ENCODE measurements at regions not wholly inside any gene's neighbourhood (a gene's known extent, or its start where the extent isn't known, plus 50 kb on each side); places are given as distances from the start of the nearest gene placed in this dataset.

GRCh38 chr2:62334440-62335058, 138.6 kb downstream of the B3GNT2 start:
- no peak for TF ChIP-seq BHLHE40 (IDR thresholded peaks at IDR 0.05; ENCODE audit: borderline replicate concordance)
- no peak for TF ChIP-seq SUZ12 (IDR thresholded peaks at IDR 0.05)
- TF ChIP-seq SP1 (IDR thresholded peaks at IDR 0.05) = no peak
- no peak for TF ChIP-seq TARDBP (IDR thresholded peaks at IDR 0.05)
- TF ChIP-seq ELF4 (IDR thresholded peaks at IDR 0.05) = no peak
- TF ChIP-seq HDGF (IDR thresholded peaks at IDR 0.05; ENCODE audit: borderline replicate concordance) = no peak
- DNase-seq (ENCODE audit: extremely low spot score) = no peak
- CTCF ChIA-PET = interaction anchor here (0.5 kb wide), 1 partner anchor 1752 kb away, joined by 5 read pairs; no protein-coding TSS in a partner anchor
- POLR2A ChIA-PET = no interaction called here

GRCh38 chr2:62334009-62334408, 138.1 kb downstream of the B3GNT2 start:
- POLR2A ChIA-PET = no interaction called here
- TF ChIP-seq NFRKB (IDR thresholded peaks at IDR 0.05) (no peak), TARDBP (IDR thresholded peaks at IDR 0.05) (no peak), SUZ12 (IDR thresholded peaks at IDR 0.05) (no peak), FOXK2 (IDR thresholded peaks at IDR 0.05) (no peak), CTBP1 (IDR thresholded peaks at IDR 0.05; ENCODE audit: borderline replicate concordance) (no peak), HDGF (IDR thresholded peaks at IDR 0.05; ENCODE audit: borderline replicate concordance) (no peak), ELF4 (IDR thresholded peaks at IDR 0.05) (no peak), ARNT (IDR thresholded peaks at IDR 0.05) (no peak), L3MBTL2 (conservative IDR thresholded peaks at IDR 0.05) (no peak), FOXM1 (IDR thresholded peaks at IDR 0.05; ENCODE audit: borderline replicate concordance) (no peak), PKNOX1 (IDR thresholded peaks at IDR 0.05) (no peak), FOXA1 (IDR thresholded peaks at IDR 0.05) (no peak), ZNF384 (IDR thresholded peaks at IDR 0.05) (no peak), SP1 (IDR thresholded peaks at IDR 0.05) (no peak), LEF1 (IDR thresholded peaks at IDR 0.05; ENCODE audit: borderline replicate concordance) (no peak), BHLHE40 (IDR thresholded peaks at IDR 0.05; ENCODE audit: borderline replicate concordance) (no peak)
- DNase-seq (ENCODE audit: extremely low spot score) = no peak
- CTCF ChIA-PET = no interaction called here

- no peak for DNase-seq (ENCODE audit: extremely low spot score)
- ChIA-PET POLR2A (no interaction called here), CTCF (no interaction called here)
- TF ChIP-seq NFRKB (IDR thresholded peaks at IDR 0.05) = no peak
- TF ChIP-seq SP1 (IDR thresholded peaks at IDR 0.05) = no peak
These were observed 135.0 kb downstream of the B3GNT2 start for GRCh38 chr2:62330959-62331358.

- TF ChIP-seq ZNF384 (IDR thresholded peaks at IDR 0.05) (no peak), NFRKB (IDR thresholded peaks at IDR 0.05) (no peak), LEF1 (IDR thresholded peaks at IDR 0.05; ENCODE audit: borderline replicate concordance) (no peak), SP1 (IDR thresholded peaks at IDR 0.05) (no peak), BHLHE40 (IDR thresholded peaks at IDR 0.05; ENCODE audit: borderline replicate concordance) (no peak), CTBP1 (IDR thresholded peaks at IDR 0.05; ENCODE audit: borderline replicate concordance) (no peak), FOXA1 (IDR thresholded peaks at IDR 0.05) (no peak)
- ChIA-PET CTCF (no interaction called here), POLR2A (no interaction called here)
- no peak for DNase-seq (ENCODE audit: extremely low spot score)
These were observed 133.9 kb downstream of the B3GNT2 start for GRCh38 chr2:62329797-62330196.

GRCh38 chr2:62326735-62327134, 130.8 kb downstream of the B3GNT2 start:
- POLR2A ChIA-PET = no interaction called here
- CTCF ChIA-PET = interaction anchor here (0.5 kb wide), 1 partner anchor 331 kb away, joined by 4 read pairs; no protein-coding TSS in a partner anchor
- TF ChIP-seq FOXK2 (IDR thresholded peaks at IDR 0.05) (no peak), FOXA1 (IDR thresholded peaks at IDR 0.05) (no peak), SUZ12 (IDR thresholded peaks at IDR 0.05) (no peak)

GRCh38 chr2:62325398-62325797, 129.5 kb downstream of the B3GNT2 start:
- CTCF ChIA-PET = no interaction called here
- POLR2A ChIA-PET = no interaction called here
- TF ChIP-seq SUZ12 (IDR thresholded peaks at IDR 0.05) (no peak), FOXK2 (IDR thresholded peaks at IDR 0.05) (no peak), PKNOX1 (IDR thresholded peaks at IDR 0.05) (no peak)
- no peak for DNase-seq (ENCODE audit: extremely low spot score)

More at GRCh38 chr2:62326735-62327134, 130.8 kb downstream of the B3GNT2 start:
- no peak for DNase-seq (ENCODE audit: extremely low spot score)

- CTCF ChIA-PET = no interaction called here
- POLR2A ChIA-PET = no interaction called here
These were observed 125.7 kb downstream of the B3GNT2 start for GRCh38 chr2:62321380-62322289.

More at GRCh38 chr2:62321380-62322289, 125.7 kb downstream of the B3GNT2 start:
- DNase-seq (ENCODE audit: extremely low spot score) = no peak
- TF ChIP-seq NFRKB (IDR thresholded peaks at IDR 0.05) (no peak), BHLHE40 (IDR thresholded peaks at IDR 0.05; ENCODE audit: borderline replicate concordance) (no peak), L3MBTL2 (conservative IDR thresholded peaks at IDR 0.05) (no peak), ZNF384 (IDR thresholded peaks at IDR 0.05) (no peak), ARNT (IDR thresholded peaks at IDR 0.05) (no peak), FOXM1 (IDR thresholded peaks at IDR 0.05; ENCODE audit: borderline replicate concordance) (no peak), SP1 (IDR thresholded peaks at IDR 0.05) (no peak), TARDBP (IDR thresholded peaks at IDR 0.05) (no peak), FOXK2 (IDR thresholded peaks at IDR 0.05) (no peak), FOXA1 (IDR thresholded peaks at IDR 0.05) (no peak), LEF1 (IDR thresholded peaks at IDR 0.05; ENCODE audit: borderline replicate concordance) (no peak), CTBP1 (IDR thresholded peaks at IDR 0.05; ENCODE audit: borderline replicate concordance) (no peak), PKNOX1 (IDR thresholded peaks at IDR 0.05) (no peak)
